HepG2 (cell line): ENCODE measurements at regions not wholly inside any gene's neighbourhood (a gene's known extent, or its start where the extent isn't known, plus 50 kb on each side); places are given as distances from the start of the nearest gene placed in this dataset.

ENCODE experiments used
- ARNTL ChIP-seq: sonication (generic); formaldehyde crosslinking; IDR thresholded peaks from 2 replicates; pipeline ENCODE4 v1.4.0; 2020; ENCODE audit warnings: mild to moderate bottlenecking, missing genetic modification reagents
- DNMT1 ChIP-seq: sonication (generic); formaldehyde crosslinking; IDR thresholded peaks from 2 replicates; pipeline ENCODE4 v1.5.1; 2020; ENCODE audit warnings: mild to moderate bottlenecking, missing genetic modification reagents
- DRAP1 ChIP-seq: IDR thresholded peaks from 2 replicates; pipeline ENCODE4 v1.6.1; 2016; ENCODE audit warnings: missing genetic modification reagents, missing compliant biosample characterization
- KLF9 ChIP-seq: IDR thresholded peaks from 2 replicates; pipeline ENCODE4 v1.6.1; 2016; ENCODE audit warnings: low read depth
- MAFF ChIP-seq: IDR thresholded peaks from 2 replicates; pipeline ENCODE4 v1.6.1; 2011; ENCODE audit warnings: low read depth, low read length, improper control_type of control experiment
- MED8 ChIP-seq: sonication (generic); formaldehyde crosslinking; IDR thresholded peaks from 2 replicates; pipeline ENCODE4 v1.8.1; 2023; ENCODE audit warnings: mild to moderate bottlenecking, missing genetic modification reagents; ENCODE audit not compliant: insufficient replicate concordance
- MXI1 ChIP-seq: IDR thresholded peaks from 3 replicates; pipeline ENCODE4 v1.6.1; 2012; ENCODE audit warnings: low read depth, low read length, inconsistent platforms, borderline replicate concordance
- MZF1 ChIP-seq: sonication (generic); formaldehyde crosslinking; IDR thresholded peaks from 2 replicates; pipeline ENCODE4 v1.8.1; 2023; ENCODE audit warnings: mild to moderate bottlenecking, missing genetic modification reagents, borderline replicate concordance
- NKX3-1 ChIP-seq: sonication (generic); formaldehyde crosslinking; IDR thresholded peaks from 2 replicates; pipeline ENCODE4 v1.5.0; 2020; ENCODE audit warnings: missing genetic modification reagents
- TBX3 ChIP-seq: fragments of 450-650 bp; IDR thresholded peaks from 2 replicates; pipeline ENCODE4 v1.6.1; 2017; ENCODE audit warnings: antibody characterized with exemption, mild to moderate bottlenecking, inconsistent platforms, borderline replicate concordance
- TCF7 ChIP-seq: sonication (generic); IDR thresholded peaks from 2 replicates; pipeline ENCODE4 v1.6.1; 2016; ENCODE audit warnings: antibody characterized with exemption, low read depth
- TERF1 ChIP-seq: sonication (generic); formaldehyde crosslinking; IDR thresholded peaks from 2 replicates; pipeline ENCODE4 v1.8.0; 2022; ENCODE audit warnings: mild to moderate bottlenecking, missing genetic modification reagents, moderate library complexity
- ZBTB25 ChIP-seq: IDR thresholded peaks from 2 replicates; pipeline ENCODE4 v1.6.1; 2018; ENCODE audit warnings: missing genetic modification reagents
- ZGPAT ChIP-seq: IDR thresholded peaks from 2 replicates; pipeline ENCODE4 v1.6.1; 2016; ENCODE audit warnings: mild to moderate bottlenecking
- ZMYM4 ChIP-seq: sonication (generic); formaldehyde crosslinking; IDR thresholded peaks from 2 replicates; pipeline ENCODE4 v1.8.1; 2023; ENCODE audit warnings: mild to moderate bottlenecking, missing genetic modification reagents
- ZNF280B ChIP-seq: sonication (generic); formaldehyde crosslinking; IDR thresholded peaks from 2 replicates; pipeline ENCODE4 v1.5.0; 2020; ENCODE audit warnings: missing genetic modification reagents, mild to moderate bottlenecking, borderline replicate concordance
- ZNF556 ChIP-seq: sonication (generic); formaldehyde crosslinking; IDR thresholded peaks from 2 replicates; pipeline ENCODE4 v1.4.0; 2020; ENCODE audit warnings: mild to moderate bottlenecking, missing genetic modification reagents, borderline replicate concordance
- ZNF574 ChIP-seq: sonication (generic); formaldehyde crosslinking; IDR thresholded peaks from 2 replicates; pipeline ENCODE4 v1.4.0; 2020; ENCODE audit warnings: missing genetic modification reagents
- ZNF740 ChIP-seq: sonication (generic); formaldehyde crosslinking; IDR thresholded peaks from 2 replicates; pipeline ENCODE4 v1.4.0; 2020; ENCODE audit warnings: missing genetic modification reagents

- TF ChIP-seq ZGPAT (CRISPR knock-in tag) (peak; percentile 24; the same call in 1 of the 2 replicates), MZF1 (CRISPR knock-in tag) (no peak), ZNF574 (CRISPR knock-in tag) (0 out of 2 replicates have a peak, but pooled peaks have one; percentile 20), DRAP1 (CRISPR knock-in tag) (0 out of 2 replicates have a peak, but pooled peaks have one; percentile 17), TERF1 (CRISPR knock-in tag) (no peak), ZNF556 (CRISPR knock-in tag) (no peak), MED8 (peak; percentile 32), KLF9 (CRISPR knock-in tag) (no peak), ZMYM4 (CRISPR knock-in tag) (peak; percentile 9; the same call in 1 of the 2 replicates), ZNF280B (CRISPR knock-in tag) (peak; percentile 25; the same call in 1 of the 2 replicates), NKX3-1 (no peak), TBX3 (0 out of 2 replicates have a peak, but pooled peaks have one; percentile 24), TCF7 (no peak), ZBTB25 (CRISPR knock-in tag) (no peak), DNMT1 (CRISPR knock-in tag) (no peak), MXI1 (no peak), ARNTL (CRISPR knock-in tag) (0 out of 2 replicates have a peak, but pooled peaks have one; percentile 23), MAFF (no peak), ZNF740 (CRISPR knock-in tag) (0 out of 2 replicates have a peak, but pooled peaks have one; percentile 49)
Measured at GRCh38 chr5:139739150-139739974, 56.2 kb upstream of the PSD2 start (continued).
